ENCODE measurements at regions not wholly inside any gene's neighbourhood (a gene's known extent, or its start where the extent isn't known, plus 50 kb on each side); places are given as distances from the start of the nearest gene placed in this dataset.

DNA sequence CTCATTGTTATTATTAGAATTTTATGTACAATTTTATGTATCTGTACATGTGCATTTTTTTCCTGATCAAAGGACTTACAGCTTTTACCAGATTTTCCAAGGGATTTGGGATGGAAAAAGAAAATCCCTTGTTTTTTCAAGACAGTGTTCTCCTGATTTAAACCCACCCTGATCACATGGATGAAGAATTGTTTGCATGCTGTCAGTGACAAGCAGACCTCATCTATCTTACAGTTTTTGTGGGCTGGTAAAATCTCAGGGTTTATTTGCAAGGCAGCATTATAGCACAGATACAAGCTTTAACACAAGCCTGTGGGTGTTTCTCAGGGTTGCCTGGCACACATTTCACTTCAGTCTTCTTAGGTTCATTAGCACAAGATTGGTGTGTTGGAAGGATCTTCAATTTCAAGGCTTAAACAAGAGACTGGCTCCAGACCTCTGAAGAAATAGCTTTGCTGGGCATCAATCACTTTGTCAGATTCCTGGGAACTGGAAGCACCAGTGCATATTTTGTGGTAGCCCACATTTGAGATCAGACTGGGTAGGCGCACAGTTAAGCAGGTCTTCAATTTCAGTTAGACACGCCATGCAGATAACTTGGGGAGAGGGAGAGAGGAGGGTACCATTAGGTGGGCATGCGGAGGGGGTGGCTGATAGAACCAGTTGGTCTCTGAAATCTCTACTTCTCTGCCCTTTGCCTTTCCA lies 118.0 kb downstream of the TBX5 start:
- TF ChIP-seq POLR2A (IDR thresholded peaks at IDR 0.05; ENCODE audit: low read length) (no peak), GATA1 (IDR thresholded peaks at IDR 0.05; ENCODE audit: low read depth, low read length) (no peak)
